ENCODE measurements at regions not wholly inside any gene's neighbourhood (a gene's known extent, or its start where the extent isn't known, plus 50 kb on each side); places are given as distances from the start of the nearest gene placed in this dataset.

- no peak for DNase-seq
- Histone ChIP-seq H3K27me3 (no peaks in the 10 kb centered on the region), H3K4me1 (no peaks in the 10 kb centered on the region), H3K27ac (no peak overlapping the region), H3K36me3 (no peaks in the 10 kb centered on the region), H3K4me3 (no peak overlapping the region), H3K9me3 (no peaks in the 10 kb centered on the region)
- TF ChIP-seq POLR2A (IDR thresholded peaks at IDR 0.05) (no peak), EP300 (IDR thresholded peaks at IDR 0.05; ENCODE audit: low read depth) (no peak), CTCF (IDR thresholded peaks at IDR 0.05) (no peak), POLR2AphosphoS5 (IDR thresholded peaks at IDR 0.05) (no peak)
- in situ Hi-C loops (cut with MboI; ENCODE audit: low pct_ligation_motif_present in 1 of 4, low pct_unique_long_range_greater_than_20kb in 1 of 4, low sequenced_read_pairs in 3 of 4) (loop anchor here in 2 of 4 donors (25.0 kb wide), 2 partner anchors 732 to 757 kb away; no protein-coding TSS in a partner anchor), intact Hi-C loops (cut with DNase I; ENCODE audit: low total_unique reads) (no loop called here)
- 75% methylated on average over 7 of the region's 7 CpGs; no CpG with 5 or more reads in 1 of the 2 donors for WGBS, 2 donors (ENCODE audit: low coverage in 1 of 2)
These were observed 78.4 kb downstream of the FAM9B start for GRCh38 chrX:8955511-8955910.

GRCh38 chrX:8946563-8946962 is 87.4 kb downstream of the FAM9B start:
- Histone ChIP-seq H3K36me3 (no peaks in the 10 kb centered on the region), H3K27ac (no peak overlapping the region), H3K9me3 (no peaks in the 10 kb centered on the region), H3K4me1 (no peaks in the 10 kb centered on the region), H3K4me3 (no peak overlapping the region), H3K27me3 (no peaks in the 10 kb centered on the region)
- WGBS, 2 donors (ENCODE audit: low coverage in 1 of 2) = 66 to 68% methylated on average over 2 of the region's 2 CpGs
- in situ Hi-C loops (cut with MboI; ENCODE audit: low pct_ligation_motif_present in 1 of 4, low pct_unique_long_range_greater_than_20kb in 1 of 4, low sequenced_read_pairs in 3 of 4) = no loop called here
- intact Hi-C loops (cut with DNase I; ENCODE audit: low total_unique reads) = no loop called here
- no peak for TF ChIP-seq POLR2AphosphoS5 (IDR thresholded peaks at IDR 0.05)
- TF ChIP-seq POLR2A (IDR thresholded peaks at IDR 0.05) = no peak
- no peak for TF ChIP-seq EP300 (IDR thresholded peaks at IDR 0.05; ENCODE audit: low read depth)
- no peak for TF ChIP-seq CTCF (IDR thresholded peaks at IDR 0.05)
- no peak for DNase-seq

GRCh38 chrX:8939322-8939721 is 94.6 kb downstream of the FAM9B start:
- TF ChIP-seq CTCF (IDR thresholded peaks at IDR 0.05) (no peak), POLR2A (IDR thresholded peaks at IDR 0.05) (no peak), EP300 (IDR thresholded peaks at IDR 0.05; ENCODE audit: low read depth) (no peak), POLR2AphosphoS5 (IDR thresholded peaks at IDR 0.05) (no peak)
- Histone ChIP-seq H3K4me3 (no peak overlapping the region), H3K9me3 (no peaks in the 10 kb centered on the region), H3K36me3 (no peaks in the 10 kb centered on the region), H3K27ac (no peak overlapping the region), H3K4me1 (no peaks in the 10 kb centered on the region), H3K27me3 (no peaks in the 10 kb centered on the region)
- in situ Hi-C loops (cut with MboI; ENCODE audit: low pct_ligation_motif_present in 1 of 4, low pct_unique_long_range_greater_than_20kb in 1 of 4, low sequenced_read_pairs in 3 of 4) (no loop called here), intact Hi-C loops (cut with DNase I; ENCODE audit: low total_unique reads) (loop anchor here (5.0 kb wide), 1 partner anchor 62 kb away; no protein-coding TSS in a partner anchor)
- 40 to 54% methylated on average over 1 to 3 of the region's 3 CpGs for WGBS, 2 donors (ENCODE audit: low coverage in 1 of 2)
- DNase-seq = no peak

GRCh38 chrX:8927701-8928100 is 106.2 kb downstream of the FAM9B start:
- TF ChIP-seq POLR2A (IDR thresholded peaks at IDR 0.05) (no peak), POLR2AphosphoS5 (IDR thresholded peaks at IDR 0.05) (no peak), CTCF (IDR thresholded peaks at IDR 0.05) (no peak), EP300 (IDR thresholded peaks at IDR 0.05; ENCODE audit: low read depth) (no peak)

More at GRCh38 chrX:8927701-8928100, 106.2 kb downstream of the FAM9B start:
- in situ Hi-C loops (cut with MboI; ENCODE audit: low pct_ligation_motif_present in 1 of 4, low pct_unique_long_range_greater_than_20kb in 1 of 4, low sequenced_read_pairs in 3 of 4) = no loop called here
- H3K4me1 ChIP-seq = no peaks in the 10 kb centered on the region
- no peak overlapping the region for H3K4me3 ChIP-seq
- no peak for DNase-seq
- no peaks in the 10 kb centered on the region for H3K27me3 ChIP-seq
- 50 to 71% methylated on average over 2 to 7 of the region's 7 CpGs for WGBS, 2 donors (ENCODE audit: low coverage in 1 of 2)
- no peaks in the 10 kb centered on the region for H3K36me3 ChIP-seq
- no peaks in the 10 kb centered on the region for H3K9me3 ChIP-seq
- intact Hi-C loops (cut with DNase I; ENCODE audit: low total_unique reads) = no loop called here
- no peak overlapping the region for H3K27ac ChIP-seq
